GM23338 (cell line): ENCODE measurements at regions not wholly inside any gene's neighbourhood (a gene's known extent, or its start where the extent isn't known, plus 50 kb on each side); places are given as distances from the start of the nearest gene placed in this dataset.

Experiments
- ATAC-seq: fragments of 200-7000 bp; cut with Tn5 transposase; 3 replicates; pipeline ENCODE4 v1.9.1; 2020
- DNase-seq: peaks from one replicate; pipeline ENCODE4 v3.0.0-alpha.2; 2015; ENCODE audit warnings: low spot score
- H2AFZ ChIP-seq: fragments of 200-600 bp; sonication (generic); 2 replicates; pipeline ENCODE4 v1.8.0; 2016; ENCODE audit warnings: antibody characterized with exemption, mild to moderate bottlenecking, moderate library complexity
- H3F3A ChIP-seq: fragments of 200-600 bp; sonication (generic); replicated peaks from 2 replicates; pipeline ENCODE4 v1.8.0; 2017; ENCODE audit warnings: antibody characterized with exemption, mixed run types, low read depth
- H3K27ac ChIP-seq: fragments of 200-600 bp; sonication (generic); 2 replicates; pipeline ENCODE4 v1.6.1; 2016; ENCODE audit warnings: low read depth
- H3K27me3 ChIP-seq: fragments of 200-600 bp; sonication (generic); 2 replicates; pipeline ENCODE4 v1.8.0; 2016; ENCODE audit warnings: mild to moderate bottlenecking, mixed run types, moderate library complexity; ENCODE audit not compliant: insufficient read depth
- H3K36me3 ChIP-seq: fragments of 200-600 bp; sonication (generic); 2 replicates; pipeline ENCODE4 v1.8.0; 2016; ENCODE audit warnings: mild to moderate bottlenecking; ENCODE audit not compliant: insufficient read depth
- H3K4me1 ChIP-seq: fragments of 200-600 bp; sonication (generic); 2 replicates; pipeline ENCODE4 v1.8.0; 2016; ENCODE audit warnings: mild to moderate bottlenecking, moderate library complexity; ENCODE audit not compliant: insufficient read depth
- H3K4me2 ChIP-seq: fragments of 200-600 bp; sonication (generic); 2 replicates; pipeline ENCODE4 v1.7.1; 2017; ENCODE audit warnings: mixed run types
- H3K4me3 ChIP-seq: fragments of 200-600 bp; sonication (generic); 2 replicates; pipeline ENCODE4 v1.6.1; 2016; ENCODE audit warnings: mixed run types
- H3K79me2 ChIP-seq: fragments of 200-600 bp; sonication (generic); replicated peaks from 2 replicates; pipeline ENCODE4 v1.8.0; 2017; ENCODE audit warnings: mild to moderate bottlenecking; ENCODE audit not compliant: insufficient read depth
- H3K9me2 ChIP-seq: fragments of 200-600 bp; sonication (generic); 2 replicates; pipeline ENCODE4 v1.8.0; 2017; ENCODE audit not compliant: insufficient read depth
- H4K20me1 ChIP-seq: fragments of 200-600 bp; sonication (generic); replicated peaks from 2 replicates; pipeline ENCODE4 v1.8.0; 2017; ENCODE audit warnings: mild to moderate bottlenecking; ENCODE audit not compliant: insufficient read depth
- H3K27ac Mint-ChIP-seq: 2 replicates; pipeline ENCODE4 v1.8.0; 2020; ENCODE audit warnings: inconsistent platforms, mild to moderate bottlenecking, moderate library complexity, mixed read lengths
- H3K27me3 Mint-ChIP-seq: 3 replicates; pipeline ENCODE4 v1.8.0; 2022; ENCODE audit warnings: low read depth, mild to moderate bottlenecking, moderate library complexity, mixed read lengths, inconsistent platforms; ENCODE audit not compliant: insufficient read depth, poor library complexity
- H3K36me3 Mint-ChIP-seq: 3 replicates; pipeline ENCODE4 v1.8.0; 2021; ENCODE audit warnings: low read depth, mild to moderate bottlenecking, inconsistent platforms, moderate library complexity, mixed read lengths
- H3K4me1 Mint-ChIP-seq: 3 replicates; pipeline ENCODE4 v1.8.0; 2020; ENCODE audit warnings: mild to moderate bottlenecking, inconsistent platforms, mixed read lengths
- H3K4me3 Mint-ChIP-seq: 3 replicates; pipeline ENCODE4 v1.8.0; 2021; ENCODE audit warnings: moderate library complexity, mild to moderate bottlenecking, inconsistent platforms, mixed read lengths
- H3K9me3 Mint-ChIP-seq: 3 replicates; pipeline ENCODE4 v1.8.0; 2020; ENCODE audit warnings: moderate library complexity, mild to moderate bottlenecking, inconsistent platforms, mixed read lengths
- CREB1 ChIP-seq: fragments of 250-450 bp; sonication (Bioruptor Pico); IDR thresholded peaks from 2 replicates; pipeline ENCODE4 v1.5.0; 2020; ENCODE audit warnings: low read depth, mild to moderate bottlenecking, moderate library complexity
- CTCF ChIP-seq, 2 experiments: fragments of 200-600 bp in 1 of 2; sonication (generic) in 1 of 2; conservative IDR thresholded peaks; 2 replicates each; pipeline versions ENCODE4 v1.5.1 to v1.6.1; 2016 to 2017; ENCODE audit warnings: antibody characterized with exemption in 2 of 2, low read depth in 2 of 2, mild to moderate bottlenecking in 2 of 2, moderate library complexity in 1 of 2
- ETS1 ChIP-seq: IDR thresholded peaks from 2 replicates; pipeline ENCODE4 v1.6.1; 2016; ENCODE audit warnings: antibody characterized with exemption
- EZH2 ChIP-seq: fragments of 200-600 bp; sonication (generic); IDR thresholded peaks from one replicate; pipeline ENCODE4 v1.8.0; 2017; ENCODE audit warnings: antibody characterized with exemption, mild to moderate bottlenecking, low read depth; ENCODE audit not compliant: unreplicated experiment
- EZH2phosphoT487 ChIP-seq: fragments of 200-600 bp; sonication (generic); IDR thresholded peaks from one replicate; pipeline ENCODE4 v1.8.1; 2018; ENCODE audit warnings: antibody characterized with exemption; ENCODE audit not compliant: unreplicated experiment
- JUNB ChIP-seq: IDR thresholded peaks from one replicate; pipeline ENCODE4 v1.6.1; 2016; ENCODE audit warnings: antibody characterized with exemption; ENCODE audit not compliant: unreplicated experiment
- NANOG ChIP-seq: IDR thresholded peaks from 2 replicates; pipeline ENCODE4 v1.6.1; 2016; ENCODE audit warnings: antibody characterized with exemption, borderline replicate concordance
- POLR2AphosphoS5 ChIP-seq: IDR thresholded peaks from 2 replicates; pipeline ENCODE4 v1.6.1; 2016; ENCODE audit warnings: antibody characterized with exemption, low read depth
- REST ChIP-seq: IDR thresholded peaks from one replicate; pipeline ENCODE4 v1.6.1; 2018; ENCODE audit warnings: antibody characterized with exemption; ENCODE audit not compliant: unreplicated experiment
- STAT1 ChIP-seq: IDR thresholded peaks from one replicate; pipeline ENCODE4 v1.6.1; 2016; ENCODE audit warnings: antibody characterized with exemption; ENCODE audit not compliant: unreplicated experiment
- ZNF114 ChIP-seq: fragments of 250-450 bp; sonication (Bioruptor Pico); IDR thresholded peaks from 2 replicates; pipeline ENCODE4 v1.5.0; 2020; ENCODE audit warnings: mild to moderate bottlenecking, moderate library complexity
- ZNF331 ChIP-seq: fragments of 250-450 bp; sonication (Bioruptor Pico); IDR thresholded peaks from 2 replicates; pipeline ENCODE4 v1.5.0; 2020; ENCODE audit warnings: low read depth, mild to moderate bottlenecking, moderate library complexity
- ZNF462 ChIP-seq: fragments of 250-450 bp; sonication (Bioruptor Pico); IDR thresholded peaks from 2 replicates; pipeline ENCODE4 v1.5.0; 2020; ENCODE audit warnings: mild to moderate bottlenecking, moderate library complexity

- H3K4me1 Mint-ChIP-seq: no peaks in the 10 kb centered on the region
These were observed 94.5 kb upstream of the RPS6KA2 start for GRCh38 chr6:166721576-166721975.

More at GRCh38 chr6:166721576-166721975, 94.5 kb upstream of the RPS6KA2 start:
- H3K79me2 ChIP-seq: no peaks in the 10 kb centered on the region
- Mint-ChIP-seq H3K27me3 (peaks cover 4% of the 10 kb centered on the region), H3K4me3 (no peak overlapping the region), H3K27ac (0 out of 2 replicates have a peak overlapping the region, but pooled peaks have one; percentile 15), H3K9me3 (no peaks in the 10 kb centered on the region), H3K36me3 (no peaks in the 10 kb centered on the region)
- H3K36me3 ChIP-seq: no peaks in the 10 kb centered on the region
- no peaks in the 10 kb centered on the region for H3F3A ChIP-seq
- DNase-seq (no peak), ATAC-seq (no peak; the same call in 2 of the 3 replicates)
- H3K27ac ChIP-seq: no peak overlapping the region
- no peak overlapping the region for H3K4me3 ChIP-seq
- H4K20me1 ChIP-seq: 0 out of 2 replicates have a peak, but pooled peaks cover 3% of the 10 kb centered on the region
- no peak for TF ChIP-seq CTCF (conservative IDR thresholded peaks at IDR 0.05; ENCODE audit: low read depth in 2 of 2)
- no peak for TF ChIP-seq STAT1
- TF ChIP-seq ETS1: no peak
- TF ChIP-seq JUNB: no peak
- no peak for TF ChIP-seq ZNF331 (CRISPR knock-in tag)
- TF ChIP-seq POLR2AphosphoS5: no peak
- TF ChIP-seq REST: no peak
- TF ChIP-seq NANOG: no peak
- TF ChIP-seq ZNF114 (CRISPR knock-in tag): no peak
- no peak for TF ChIP-seq EZH2
- TF ChIP-seq ZNF462 (CRISPR knock-in tag): no peak
- no peak for TF ChIP-seq EZH2phosphoT487
- TF ChIP-seq CREB1 (CRISPR knock-in tag): no peak
- H3K27me3 ChIP-seq: no peaks in the 10 kb centered on the region
- H2AFZ ChIP-seq: no peak overlapping the region
- H3K4me2 ChIP-seq: no peak overlapping the region
- no peaks in the 10 kb centered on the region for H3K9me2 ChIP-seq
- H3K4me1 ChIP-seq: no peaks in the 10 kb centered on the region
